ENCODE measurements at regions not wholly inside any gene's neighbourhood (a gene's known extent, or its start where the extent isn't known, plus 50 kb on each side); places are given as distances from the start of the nearest gene placed in this dataset.

- Histone ChIP-seq H3K4me3 (no peak overlapping the region), H3K4me2 (no peak overlapping the region), H3K4me1 (no peaks in the 10 kb centered on the region), H4K20me1 (no peaks in the 10 kb centered on the region), H3K27me3 (no peaks in the 10 kb centered on the region), H3K9me3 (no peaks in the 10 kb centered on the region), H3K9ac (no peak overlapping the region), H3K27ac (no peak overlapping the region), H3K36me3 (no peaks in the 10 kb centered on the region)
- TF ChIP-seq Cebpa-rat (IDR thresholded peaks at IDR 0.05): no peak
These were observed 211.1 kb downstream of the DMRT2 start for GRCh38 chr9:1261266-1261665.

- no peak for TF ChIP-seq Cebpa-rat (IDR thresholded peaks at IDR 0.05)
- no peak overlapping the region for H3K4me3 ChIP-seq
- no peaks in the 10 kb centered on the region for H3K9me3 ChIP-seq
- H3K9ac ChIP-seq: no peak overlapping the region
- H3K27ac ChIP-seq: no peak overlapping the region
- H3K4me2 ChIP-seq: no peak overlapping the region
- H3K27me3 ChIP-seq: no peaks in the 10 kb centered on the region
- H3K36me3 ChIP-seq: no peaks in the 10 kb centered on the region
- no peaks in the 10 kb centered on the region for H4K20me1 ChIP-seq
- H3K4me1 ChIP-seq: no peaks in the 10 kb centered on the region
These were observed 212.0 kb downstream of the DMRT2 start for GRCh38 chr9:1261879-1262766.

- H3K36me3 ChIP-seq: no peaks in the 10 kb centered on the region
- H3K27me3 ChIP-seq: no peaks in the 10 kb centered on the region
- H3K9me3 ChIP-seq: no peaks in the 10 kb centered on the region
- H3K27ac ChIP-seq: no peak overlapping the region
- no peaks in the 10 kb centered on the region for H4K20me1 ChIP-seq
- H3K9ac ChIP-seq: no peak overlapping the region
- no peak for TF ChIP-seq Cebpa-rat (IDR thresholded peaks at IDR 0.05)
- H3K4me3 ChIP-seq: no peak overlapping the region
- no peak overlapping the region for H3K4me2 ChIP-seq
- H3K4me1 ChIP-seq: no peaks in the 10 kb centered on the region
These were observed 217.0 kb downstream of the DMRT2 start for GRCh38 chr9:1267141-1267570.

- Histone ChIP-seq H3K4me2 (no peak overlapping the region), H3K4me1 (no peaks in the 10 kb centered on the region), H3K9me3 (no peaks in the 10 kb centered on the region), H3K4me3 (no peak overlapping the region), H3K9ac (no peak overlapping the region), H3K27ac (no peak overlapping the region), H3K36me3 (no peaks in the 10 kb centered on the region), H3K27me3 (no peaks in the 10 kb centered on the region), H4K20me1 (no peaks in the 10 kb centered on the region)
- TF ChIP-seq Cebpa-rat (IDR thresholded peaks at IDR 0.05): no peak
These were observed 217.4 kb downstream of the DMRT2 start for GRCh38 chr9:1267581-1267980.

GRCh38 chr9:1269533-1270315 is 219.6 kb downstream of the DMRT2 start:
- Histone ChIP-seq H3K27me3 (no peaks in the 10 kb centered on the region), H3K27ac (no peak overlapping the region), H3K4me3 (no peak overlapping the region), H3K4me2 (no peak overlapping the region), H3K9me3 (no peaks in the 10 kb centered on the region), H3K36me3 (no peaks in the 10 kb centered on the region), H4K20me1 (no peaks in the 10 kb centered on the region), H3K9ac (no peak overlapping the region), H3K4me1 (no peaks in the 10 kb centered on the region)
- TF ChIP-seq Cebpa-rat (IDR thresholded peaks at IDR 0.05): no peak

GRCh38 chr9:1271367-1271766 is 221.2 kb downstream of the DMRT2 start:
- TF ChIP-seq Cebpa-rat (IDR thresholded peaks at IDR 0.05): no peak
- Histone ChIP-seq H3K27ac (no peak overlapping the region), H4K20me1 (no peaks in the 10 kb centered on the region), H3K27me3 (no peaks in the 10 kb centered on the region), H3K9ac (no peak overlapping the region), H3K4me3 (no peak overlapping the region), H3K4me1 (no peaks in the 10 kb centered on the region), H3K4me2 (no peak overlapping the region), H3K9me3 (no peaks in the 10 kb centered on the region), H3K36me3 (no peaks in the 10 kb centered on the region)

- H3K4me2 ChIP-seq: no peak overlapping the region
- no peaks in the 10 kb centered on the region for H3K4me1 ChIP-seq
These were observed 221.6 kb downstream of the DMRT2 start for GRCh38 chr9:1271786-1272185.

GRCh38 chr9:1272488-1272887 is 222.3 kb downstream of the DMRT2 start:
- TF ChIP-seq Cebpa-rat (IDR thresholded peaks at IDR 0.05): no peak
- Histone ChIP-seq H3K9ac (no peak overlapping the region), H3K36me3 (no peaks in the 10 kb centered on the region)

More at GRCh38 chr9:1271786-1272185, 221.6 kb downstream of the DMRT2 start:
- no peaks in the 10 kb centered on the region for H3K27me3 ChIP-seq
- H3K9ac ChIP-seq: no peak overlapping the region
- H4K20me1 ChIP-seq: no peaks in the 10 kb centered on the region
- no peak for TF ChIP-seq Cebpa-rat (IDR thresholded peaks at IDR 0.05)
- no peak overlapping the region for H3K4me3 ChIP-seq
- H3K27ac ChIP-seq: no peak overlapping the region
- H3K9me3 ChIP-seq: no peaks in the 10 kb centered on the region
- H3K36me3 ChIP-seq: no peaks in the 10 kb centered on the region

GRCh38 chr9:1273859-1274258 is 223.7 kb downstream of the DMRT2 start:
- no peak for TF ChIP-seq Cebpa-rat (IDR thresholded peaks at IDR 0.05)
- Histone ChIP-seq H3K4me2 (no peak overlapping the region), H4K20me1 (no peaks in the 10 kb centered on the region), H3K27me3 (no peaks in the 10 kb centered on the region), H3K4me1 (no peaks in the 10 kb centered on the region), H3K27ac (no peak overlapping the region), H3K4me3 (no peak overlapping the region), H3K36me3 (no peaks in the 10 kb centered on the region), H3K9ac (no peak overlapping the region), H3K9me3 (no peaks in the 10 kb centered on the region)

More at GRCh38 chr9:1272488-1272887, 222.3 kb downstream of the DMRT2 start:
- no peaks in the 10 kb centered on the region for H3K9me3 ChIP-seq
- H3K27me3 ChIP-seq: no peaks in the 10 kb centered on the region
- H3K27ac ChIP-seq: no peak overlapping the region
- H3K4me3 ChIP-seq: no peak overlapping the region
- H3K4me2 ChIP-seq: no peak overlapping the region
- H3K4me1 ChIP-seq: no peaks in the 10 kb centered on the region
- H4K20me1 ChIP-seq: no peaks in the 10 kb centered on the region

GRCh38 chr9:1274334-1274733 is 224.2 kb downstream of the DMRT2 start:
- H3K36me3 ChIP-seq: no peaks in the 10 kb centered on the region
- H3K4me3 ChIP-seq: no peak overlapping the region
- no peak for TF ChIP-seq Cebpa-rat (IDR thresholded peaks at IDR 0.05)
- no peak overlapping the region for H3K27ac ChIP-seq
- H3K4me2 ChIP-seq: no peak overlapping the region
- no peaks in the 10 kb centered on the region for H4K20me1 ChIP-seq
- no peaks in the 10 kb centered on the region for H3K9me3 ChIP-seq
- no peak overlapping the region for H3K9ac ChIP-seq
- H3K27me3 ChIP-seq: no peaks in the 10 kb centered on the region
- H3K4me1 ChIP-seq: no peaks in the 10 kb centered on the region
